PC-3 (cell line): ENCODE measurements at regions not wholly inside any gene's neighbourhood (a gene's known extent, or its start where the extent isn't known, plus 50 kb on each side); places are given as distances from the start of the nearest gene placed in this dataset.

Experiments
- CTCF ChIP-seq: fragments of 300-600 bp; sonication (generic); conservative IDR thresholded peaks from 2 replicates; pipeline ENCODE4 v1.5.1; 2017; ENCODE audit warnings: antibody characterized with exemption, low read depth, mild to moderate bottlenecking, low read length
- EZH2 ChIP-seq: fragments of 300-600 bp; sonication (generic); IDR thresholded peaks from one replicate; pipeline ENCODE4 v1.6.1; 2017; ENCODE audit warnings: antibody characterized with exemption, mild to moderate bottlenecking, low read length; ENCODE audit not compliant: unreplicated experiment

GRCh38 chr2:14157816-14158215 is 474.7 kb upstream of the LRATD1 start:
- TF ChIP-seq CTCF (no peak), EZH2 (no peak)
